H1 (cell line): ENCODE measurements at regions not wholly inside any gene's neighbourhood (a gene's known extent, or its start where the extent isn't known, plus 50 kb on each side); places are given as distances from the start of the nearest gene placed in this dataset.

ENCODE experiments used
- CTCF ChIA-PET: fragments of 300-600 bp; sonication (Branson Sonifier 250); formaldehyde crosslinking; loops from one replicate; lab custom pipeline; 2021; ENCODE audit not compliant: partially characterized antibody; lab: Charles Lee
- POLR2A ChIA-PET: fragments of 300-600 bp; sonication (Branson Sonifier 250); formaldehyde crosslinking; loops from one replicate; lab custom pipeline; 2021; ENCODE audit warnings: inconsistent platforms; ENCODE audit not compliant: partially characterized antibody; lab: Charles Lee
- DNase-seq, 2 experiments: peaks; one replicate each; pipeline versions ENCODE4 v3.0.0 to v3.0.0-alpha.2; 2010 to 2022; ENCODE audit warnings: low spot score in 2 of 2, low read depth in 1 of 2, mixed read lengths in 1 of 2
- FAIRE-seq: peaks from 2 replicates; lab custom pipeline; 2011; peaks lifted over from hg19 to GRCh38; lab: Jason Lieb, UNC
- H2AFZ ChIP-seq: 2 replicates; pipeline ENCODE4 v1.8.1; 2012; ENCODE audit warnings: low read length, inconsistent platforms
- H2AK5ac ChIP-seq: 2 replicates; pipeline ENCODE4 v1.6.1; 2013; ENCODE audit warnings: low read depth, low read length
- H2BK120ac ChIP-seq: replicated peaks from 2 replicates; pipeline ENCODE3; 2013; ENCODE audit warnings: low read depth, low read length, inconsistent platforms
- H2BK12ac ChIP-seq: 2 replicates; pipeline ENCODE4 v1.6.1; 2013; ENCODE audit warnings: low read depth, low read length
- H2BK15ac ChIP-seq: 2 replicates; pipeline ENCODE4 v1.6.1; 2013; ENCODE audit warnings: low read length
- H2BK20ac ChIP-seq: 2 replicates; pipeline ENCODE4 v1.6.1; 2013; ENCODE audit warnings: low read length
- H2BK5ac ChIP-seq: 2 replicates; pipeline ENCODE4 v1.6.1; 2013; ENCODE audit warnings: low read depth, low read length
- H3K14ac ChIP-seq: 2 replicates; pipeline ENCODE4 v1.6.1; 2013; ENCODE audit warnings: inconsistent platforms; ENCODE audit not compliant: insufficient read length
- H3K18ac ChIP-seq: 2 replicates; pipeline ENCODE4 v1.6.1; 2013; ENCODE audit warnings: low read length; ENCODE audit errors: extremely low read depth
- H3K23ac ChIP-seq: 2 replicates; pipeline ENCODE4 v1.6.1; 2013; ENCODE audit warnings: inconsistent platforms; ENCODE audit not compliant: insufficient read length
- H3K23me2 ChIP-seq: 2 replicates; pipeline ENCODE4 v1.6.1; 2013; ENCODE audit warnings: low read depth, low read length
- H3K27ac ChIP-seq: 2 replicates; pipeline ENCODE4 v1.6.1; 2011; ENCODE audit warnings: low read depth, low read length, inconsistent platforms
- H3K27me3 ChIP-seq, 4 experiments: replicated peaks in 1 of 4; 1 replicate in 1 of 4; 2 replicates in 3 of 4; pipeline versions ENCODE4 v1.6.1 to v1.8.1; 2011 to 2013; ENCODE audit warnings: low read length in 3 of 4, mild to moderate bottlenecking in 3 of 4, inconsistent platforms in 2 of 4, mixed read lengths in 2 of 4, moderate library complexity in 1 of 4; ENCODE audit not compliant: control insufficient read depth in 3 of 4, insufficient read depth in 3 of 4; ENCODE audit errors: extremely low read depth in 1 of 4
- H3K36me3 ChIP-seq, 4 experiments: 2 replicates each; pipeline versions ENCODE4 v1.6.1 to v1.8.1; 2011 to 2013; ENCODE audit warnings: mild to moderate bottlenecking in 4 of 4, low read length in 3 of 4, moderate library complexity in 2 of 4, control low read depth in 1 of 4, inconsistent platforms in 1 of 4; ENCODE audit not compliant: insufficient read depth in 4 of 4, control insufficient read depth in 2 of 4
- H3K4ac ChIP-seq: replicated peaks from 2 replicates; pipeline ENCODE3; 2013; ENCODE audit warnings: low read length, low read depth, mixed read lengths, inconsistent platforms; ENCODE audit not compliant: insufficient read length
- H3K4me1 ChIP-seq, 4 experiments: replicated peaks in 1 of 4; 1 replicate in 1 of 4; 2 replicates in 3 of 4; pipeline versions ENCODE4 v1.6.1 to v1.8.1; 2011 to 2013; ENCODE audit warnings: low read length in 3 of 4, inconsistent platforms in 2 of 4, mixed read lengths in 1 of 4; ENCODE audit not compliant: insufficient read depth in 4 of 4, control insufficient read depth in 3 of 4
- H3K4me2 ChIP-seq, 2 experiments: 2 replicates each; pipeline versions ENCODE4 v1.6.1 to v1.8.1; 2011 to 2013; ENCODE audit warnings: low read depth in 2 of 2, low read length in 2 of 2, control low read depth in 1 of 2, inconsistent platforms in 1 of 2, mild to moderate bottlenecking in 1 of 2; ENCODE audit not compliant: insufficient read depth in 1 of 2
- H3K4me3 ChIP-seq, 4 experiments: fragments of 200-600, 300-600 bp in 1 of 4; sonication (generic), shearing (Covaris generic), sonication (Bioruptor Twin) in 1 of 4; 2 replicates each; pipeline versions ENCODE4 v1.5.1 to v1.8.1; 2011 to 2016; ENCODE audit warnings: low read length in 4 of 4, low read depth in 3 of 4, control low read depth in 2 of 4, inconsistent platforms in 2 of 4, mild to moderate bottlenecking in 2 of 4, mixed read lengths in 1 of 4, moderate library complexity in 1 of 4; ENCODE audit not compliant: insufficient read depth in 2 of 4; ENCODE audit errors: extremely low read depth in 1 of 4
- H3K56ac ChIP-seq: replicated peaks from 2 replicates; pipeline ENCODE3; 2013; ENCODE audit warnings: low read depth, mild to moderate bottlenecking, mixed read lengths, low read length, inconsistent platforms; ENCODE audit not compliant: insufficient read length
- H3K79me1 ChIP-seq: 2 replicates; pipeline ENCODE4 v1.6.1; 2013; ENCODE audit warnings: low read depth, low read length, control low read depth
- H3K79me2 ChIP-seq, 2 experiments: 2 replicates each; pipeline versions ENCODE4 v1.6.1 to v1.8.1; 2012 to 2013; ENCODE audit warnings: low read length in 2 of 2, mild to moderate bottlenecking in 2 of 2, inconsistent platforms in 1 of 2; ENCODE audit not compliant: insufficient read depth in 2 of 2, control insufficient read depth in 1 of 2
- H3K9ac ChIP-seq, 4 experiments: replicated peaks in 1 of 4; 1 replicate in 1 of 4; 2 replicates in 3 of 4; pipeline versions ENCODE4 v1.6.1 to v1.8.1; 2011 to 2013; ENCODE audit warnings: low read depth in 3 of 4, low read length in 3 of 4, control low read depth in 2 of 4, mild to moderate bottlenecking in 2 of 4, moderate library complexity in 2 of 4, inconsistent platforms in 1 of 4; ENCODE audit errors: extremely low read depth in 1 of 4
- H3K9me3 ChIP-seq, 2 experiments: 2 replicates each; pipeline versions ENCODE4 v1.6.1 to v1.8.1; 2012 to 2013; ENCODE audit warnings: mild to moderate bottlenecking in 2 of 2, moderate library complexity in 2 of 2, control low read depth in 1 of 2, inconsistent platforms in 1 of 2, low read depth in 1 of 2, low read length in 1 of 2, mixed read lengths in 1 of 2; ENCODE audit not compliant: insufficient read depth in 2 of 2
- H4K20me1 ChIP-seq, 2 experiments: replicated peaks in 1 of 2; 2 replicates each; pipeline versions ENCODE3 to v1.8.1; 2011 to 2013; ENCODE audit warnings: inconsistent platforms in 2 of 2, low read length in 2 of 2, mild to moderate bottlenecking in 1 of 2; ENCODE audit not compliant: insufficient read depth in 2 of 2, control insufficient read depth in 1 of 2
- H4K5ac ChIP-seq: 2 replicates; pipeline ENCODE4 v1.6.1; 2013; ENCODE audit warnings: low read length, low read depth, mixed read lengths, inconsistent platforms; ENCODE audit not compliant: insufficient read length
- H4K8ac ChIP-seq: 2 replicates; pipeline ENCODE4 v1.8.0; 2013; ENCODE audit warnings: mild to moderate bottlenecking, moderate library complexity, low read length, inconsistent platforms; ENCODE audit not compliant: insufficient read depth; ENCODE audit errors: extremely low read depth
- H4K91ac ChIP-seq: replicated peaks from 2 replicates; pipeline ENCODE3; 2013; ENCODE audit warnings: low read length, mixed read lengths, inconsistent platforms; ENCODE audit not compliant: insufficient read length
- CREB1 ChIP-seq: IDR thresholded peaks from 2 replicates; pipeline ENCODE4 v1.6.1; 2012; ENCODE audit warnings: inconsistent platforms
- POU5F1 ChIP-seq: IDR thresholded peaks from 2 replicates; pipeline ENCODE4 v1.6.1; 2011; ENCODE audit warnings: low read depth, mild to moderate bottlenecking, low read length, moderate library complexity
- WGBS, 2 experiments: shearing (Covaris generic) in 1 of 2; methylation state at CpG; one replicate each; pipeline versions ENCODE4 v1.1.6 to v1.1.7; 2013 to 2015; ENCODE audit warnings: low lambda C conversion rate in 2 of 2, mixed read lengths in 2 of 2, inconsistent platforms in 1 of 2, low coverage in 1 of 2, missing lambda C conversion rate in 1 of 2; ENCODE audit not compliant: insufficient replicate concordance in 2 of 2, insufficient coverage in 1 of 2, insufficient read length in 1 of 2; ENCODE audit errors: extremely low coverage in 1 of 2, missing lambda C conversion rate in 1 of 2; 5-methylcytosine and 5-hydroxymethylcytosine counted together

- no peak for TF ChIP-seq POU5F1
Measured at GRCh38 chr3:191528589-191528988, 67.6 kb downstream of the PYDC2 start (continued).

GRCh38 chr3:191529992-191530391 lies 69.0 kb downstream of the PYDC2 start:
- no peak overlapping the region for H3K9ac ChIP-seq
- H3K27ac ChIP-seq: no peak overlapping the region
- H3K23ac ChIP-seq: no peak overlapping the region
- H2BK120ac ChIP-seq: no peak overlapping the region
- no peak overlapping the region for H3K4me2 ChIP-seq
- no peak overlapping the region for H2BK12ac ChIP-seq
- H2BK15ac ChIP-seq: no peak overlapping the region
- H2AFZ ChIP-seq: no peak overlapping the region
- no peaks in the 10 kb centered on the region for H3K27me3 ChIP-seq
- no peaks in the 10 kb centered on the region for H3K4me1 ChIP-seq
- FAIRE-seq (no peak), DNase-seq (no peak)
- H2BK20ac ChIP-seq: no peak overlapping the region
- no peak overlapping the region for H3K4ac ChIP-seq
- no peaks in the 10 kb centered on the region for H3K9me3 ChIP-seq
- no peaks in the 10 kb centered on the region for H3K79me2 ChIP-seq
- no peak overlapping the region for H4K5ac ChIP-seq
- CTCF ChIA-PET: no interaction called here
- no peak for TF ChIP-seq CREB1
- no peaks in the 10 kb centered on the region for H3K79me1 ChIP-seq
- H2BK5ac ChIP-seq: no peak overlapping the region
- H3K4me3 ChIP-seq: no peak overlapping the region
- no peak overlapping the region for H3K56ac ChIP-seq
- H4K91ac ChIP-seq: no peak overlapping the region
- no peak overlapping the region for H2AK5ac ChIP-seq
- no peak overlapping the region for H4K8ac ChIP-seq
- H4K20me1 ChIP-seq: no peaks in the 10 kb centered on the region
- H3K23me2 ChIP-seq: no peaks in the 10 kb centered on the region
- 93% methylated on average over 5 of the region's 5 CpGs; no CpG with 5 or more reads in 1 of the 2 experiments for WGBS, 2 experiments
- no peak overlapping the region for H3K18ac ChIP-seq
- no peak overlapping the region for H3K14ac ChIP-seq
- no peaks in the 10 kb centered on the region for H3K36me3 ChIP-seq
- POLR2A ChIA-PET: no interaction called here
